Keratinocyte (primary cell): ENCODE measurements at regions not wholly inside any gene's neighbourhood (a gene's known extent, or its start where the extent isn't known, plus 50 kb on each side); places are given as distances from the start of the nearest gene placed in this dataset.

Source experiments
- CTCF ChIP-seq, 3 experiments: IDR thresholded peaks in 1 of 3; conservative IDR thresholded peaks in 1 of 3; optimal IDR thresholded peaks in 1 of 3; 2 replicates in 2 of 3; 3 replicates in 1 of 3; pipeline versions ENCODE3 to v1.5.1; 2011; ENCODE audit warnings: low read length in 3 of 3, mild to moderate bottlenecking in 3 of 3, moderate library complexity in 2 of 3, control low read depth in 1 of 3, inconsistent platforms in 1 of 3; ENCODE audit not compliant: insufficient read depth in 2 of 3; ENCODE audit errors: extremely low read depth in 1 of 3
- EZH2 ChIP-seq: IDR thresholded peaks from one replicate; pipeline ENCODE4 v1.6.1; 2012; ENCODE audit warnings: inconsistent platforms, mild to moderate bottlenecking, low read length, moderate library complexity

GRCh38 chr1:157287462-157287861 lies 149.3 kb upstream of the ETV3 start:
- TF ChIP-seq CTCF (optimal IDR thresholded peaks at IDR 0.05 in 1 of 3, IDR thresholded peaks at IDR 0.05 in 1 of 3, conservative IDR thresholded peaks at IDR 0.05 in 1 of 3; ENCODE audit: extremely low read depth in 1 of 3, insufficient read depth in 2 of 3, low read length in 3 of 3) (no peak), EZH2 (no peak)
